HL-60 (cell line): ENCODE measurements at regions not wholly inside any gene's neighbourhood (a gene's known extent, or its start where the extent isn't known, plus 50 kb on each side); places are given as distances from the start of the nearest gene placed in this dataset.

Experiments
- DNase-seq, 2 experiments: peaks; one replicate each; pipeline ENCODE4 v3.0.0-alpha.2; 2010 to 2020; ENCODE audit warnings: low read depth in 1 of 2, low spot score in 1 of 2
- H3K27ac ChIP-seq: fragments of 250-450 bp; sonication (Bioruptor Pico); replicated peaks from 2 replicates; pipeline ENCODE4 v1.5.1; 2020; ENCODE audit warnings: mild to moderate bottlenecking, moderate library complexity
- H3K27me3 ChIP-seq: fragments of 250-450 bp; sonication (Bioruptor Pico); 2 replicates; pipeline ENCODE4 v1.5.1; 2021; ENCODE audit warnings: mild to moderate bottlenecking, moderate library complexity; ENCODE audit not compliant: insufficient read depth, poor library complexity, severe bottlenecking
- H3K4me3 ChIP-seq: replicated peaks from 2 replicates; pipeline ENCODE4 v1.5.1; 2011; ENCODE audit warnings: mild to moderate bottlenecking, control low read depth, low read length; ENCODE audit not compliant: insufficient read depth
- CTCF ChIP-seq: IDR thresholded peaks from one replicate; pipeline ENCODE4 v1.5.1; 2011; ENCODE audit warnings: low read length, control low read depth, inconsistent platforms; ENCODE audit not compliant: insufficient read depth
- GABPA ChIP-seq: IDR thresholded peaks from 2 replicates; pipeline ENCODE4 v1.6.1; 2012; ENCODE audit warnings: low read depth
- POLR2AphosphoS5 ChIP-seq: IDR thresholded peaks from 2 replicates; pipeline ENCODE4 v1.6.1; 2012; ENCODE audit warnings: low read depth
- REST ChIP-seq: IDR thresholded peaks from 2 replicates; pipeline ENCODE4 v1.6.1; 2012; ENCODE audit warnings: low read depth; ENCODE audit not compliant: insufficient replicate concordance
- SPI1 ChIP-seq: IDR thresholded peaks from 2 replicates; pipeline ENCODE4 v1.6.1; 2012; ENCODE audit warnings: low read depth, mild to moderate bottlenecking, borderline replicate concordance

- TF ChIP-seq POLR2AphosphoS5 (no peak), REST (no peak), SPI1 (no peak), CTCF (no peak), GABPA (no peak)
- no peak for DNase-seq
- no peaks in the 10 kb centered on the region for H3K27me3 ChIP-seq
- H3K4me3 ChIP-seq, result no peak overlapping the region
- no peak overlapping the region for H3K27ac ChIP-seq
These were observed 55.7 kb upstream of the KCNE2 start for GRCh38 chr21:34307991-34308532.

GRCh38 chr21:34311561-34312330 lies 52.1 kb upstream of the KCNE2 start:
- Histone ChIP-seq H3K27ac (no peak overlapping the region), H3K27me3 (no peaks in the 10 kb centered on the region), H3K4me3 (no peak overlapping the region)
- TF ChIP-seq REST (no peak), SPI1 (no peak), GABPA (no peak), POLR2AphosphoS5 (no peak), CTCF (no peak)
- no peak for DNase-seq

GRCh38 chr21:34313116-34313515 lies 50.7 kb upstream of the KCNE2 start:
- no peak overlapping the region for H3K4me3 ChIP-seq
- no peak for TF ChIP-seq SPI1
- no peak for TF ChIP-seq GABPA
- TF ChIP-seq CTCF, result no peak
- TF ChIP-seq POLR2AphosphoS5, result no peak
- TF ChIP-seq REST, result no peak
- no peaks in the 10 kb centered on the region for H3K27me3 ChIP-seq
- no peak for DNase-seq
- no peak overlapping the region for H3K27ac ChIP-seq
